ENCODE measurements at regions not wholly inside any gene's neighbourhood (a gene's known extent, or its start where the extent isn't known, plus 50 kb on each side); places are given as distances from the start of the nearest gene placed in this dataset.

DNA sequence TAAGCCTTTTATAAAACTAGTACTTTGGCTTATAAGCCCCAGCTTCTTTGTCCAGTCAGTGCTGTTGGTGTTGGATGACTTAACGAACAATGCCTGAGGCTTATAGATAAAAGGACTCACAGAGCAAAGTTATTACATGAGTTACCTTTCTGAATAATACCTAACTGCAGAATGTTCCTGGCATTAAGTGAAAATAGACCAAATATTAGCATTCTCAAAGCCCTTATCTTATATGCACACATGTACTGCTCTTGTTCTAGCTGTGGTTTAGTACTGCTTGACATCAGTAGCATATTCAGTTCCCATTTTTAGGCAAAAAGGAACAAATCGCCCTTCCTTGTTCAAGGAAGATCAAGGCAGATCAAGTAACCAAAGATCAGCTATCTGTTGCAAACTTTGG lies 131.6 kb downstream of the ZNF330 start:
- H3K9me3 ChIP-seq (ENCODE audit: insufficient read depth in 2 of 2, low read depth in 1 of 2, low read length in 1 of 2), result no peaks in the 10 kb centered on the region
- H2AFZ ChIP-seq (ENCODE audit: low read length), result no peak overlapping the region
- H3K23ac ChIP-seq (ENCODE audit: insufficient read length), result no peak overlapping the region
- no peak overlapping the region for H2BK5ac ChIP-seq (ENCODE audit: low read depth, low read length)
- no peaks in the 10 kb centered on the region for H3K36me3 ChIP-seq (ENCODE audit: control insufficient read depth in 2 of 4, insufficient read depth in 4 of 4, low read length in 3 of 4)
- CTCF ChIA-PET (ENCODE audit: partially characterized antibody), result interaction anchor here (0.9 kb wide), 1 partner anchor 359 kb away, joined by 3 read pairs; no protein-coding TSS in a partner anchor
- no peak for FAIRE-seq
- H2BK12ac ChIP-seq (ENCODE audit: low read depth, low read length), result no peak overlapping the region
- POLR2A ChIA-PET (ENCODE audit: partially characterized antibody), result no interaction called here
- no peak overlapping the region for H2AK5ac ChIP-seq (ENCODE audit: low read depth, low read length)
- H3K4ac ChIP-seq (replicated peaks; ENCODE audit: insufficient read length, low read depth, low read length), result no peak overlapping the region
- no peak overlapping the region for H2BK20ac ChIP-seq (ENCODE audit: low read length)
- H2BK15ac ChIP-seq (ENCODE audit: low read length), result no peak overlapping the region
- no peak overlapping the region for H3K4me3 ChIP-seq (ENCODE audit: extremely low read depth in 1 of 4, insufficient read depth in 2 of 4, low read depth in 3 of 4, low read length in 4 of 4)
- H3K4me1 ChIP-seq (replicated peaks in 1 of 4; ENCODE audit: control insufficient read depth in 3 of 4, insufficient read depth in 4 of 4, low read length in 3 of 4), result peaks cover 0 to 3% (median 0%) of the 10 kb centered on the region in 4 experiments; a peak in 1 of 7 replicates
- no peak overlapping the region for H3K18ac ChIP-seq (ENCODE audit: extremely low read depth, low read length)
- H3K9ac ChIP-seq (replicated peaks in 1 of 4; ENCODE audit: extremely low read depth in 1 of 4, low read depth in 3 of 4, low read length in 3 of 4), result no peak overlapping the region
- no peak overlapping the region for H4K91ac ChIP-seq (replicated peaks; ENCODE audit: insufficient read length, low read length)
- H3K14ac ChIP-seq (ENCODE audit: insufficient read length), result no peak overlapping the region
- H4K5ac ChIP-seq (ENCODE audit: insufficient read length, low read depth, low read length), result no peak overlapping the region
- no peaks in the 10 kb centered on the region for H3K79me1 ChIP-seq (ENCODE audit: low read depth, low read length)
- no peak overlapping the region for H3K56ac ChIP-seq (replicated peaks; ENCODE audit: insufficient read length, low read depth, low read length)
- no peak overlapping the region for H2BK120ac ChIP-seq (replicated peaks; ENCODE audit: low read depth, low read length)
- 83% methylated on average over 2 of the region's 2 CpGs; no CpG with 5 or more reads in 1 of the 2 experiments for WGBS, 2 experiments (ENCODE audit: extremely low coverage in 1 of 2, insufficient coverage in 1 of 2, insufficient read length in 1 of 2, insufficient replicate concordance in 2 of 2, low coverage in 1 of 2, low lambda C conversion rate in 2 of 2, missing lambda C conversion rate in 1 of 2)
- H4K8ac ChIP-seq (ENCODE audit: extremely low read depth, insufficient read depth, low read length), result no peak overlapping the region
- no peaks in the 10 kb centered on the region for H3K27me3 ChIP-seq (replicated peaks in 1 of 4; ENCODE audit: control insufficient read depth in 3 of 4, extremely low read depth in 1 of 4, insufficient read depth in 3 of 4, low read length in 3 of 4)
- no peaks in the 10 kb centered on the region for H4K20me1 ChIP-seq (replicated peaks in 1 of 2; ENCODE audit: control insufficient read depth in 1 of 2, insufficient read depth in 2 of 2, low read length in 2 of 2)
- no peaks in the 10 kb centered on the region for H3K79me2 ChIP-seq (ENCODE audit: control insufficient read depth in 1 of 2, insufficient read depth in 2 of 2, low read length in 2 of 2)
- no peak overlapping the region for H3K4me2 ChIP-seq (ENCODE audit: insufficient read depth in 1 of 2, low read depth in 2 of 2, low read length in 2 of 2)
- no peak overlapping the region for H3K27ac ChIP-seq (ENCODE audit: low read depth, low read length)
- DNase-seq (ENCODE audit: low read depth in 1 of 2, low spot score in 2 of 2), result no peak
- H3K23me2 ChIP-seq (ENCODE audit: low read depth, low read length), result no peaks in the 10 kb centered on the region
- TF ChIP-seq, protein P1, sequence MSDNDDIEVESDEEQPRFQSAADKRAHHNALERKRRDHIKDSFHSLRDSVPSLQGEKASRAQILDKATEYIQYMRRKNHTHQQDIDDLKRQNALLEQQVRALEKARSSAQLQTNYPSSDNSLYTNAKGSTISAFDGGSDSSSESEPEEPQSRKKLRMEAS (IDR thresholded peaks at IDR 0.05), result no peak
- no peak for TF ChIP-seq HDAC6 (IDR thresholded peaks at IDR 0.05; ENCODE audit: low read depth, low read length)
- no peak for TF ChIP-seq PHF8 (conservative IDR thresholded peaks at IDR 0.05; ENCODE audit: low read depth, low read length)
- TF ChIP-seq RNF2 (IDR thresholded peaks at IDR 0.05; ENCODE audit: borderline replicate concordance, low read depth, low read length, missing control alignments, poor library complexity, severe bottlenecking), result no peak
- no peak for TF ChIP-seq GABPA (IDR thresholded peaks at IDR 0.05; ENCODE audit: borderline replicate concordance, insufficient read depth, low read length)
- no peak for TF ChIP-seq SIX5 (IDR thresholded peaks at IDR 0.05; ENCODE audit: low read depth, low read length)
- no peak for TF ChIP-seq CBX5 (IDR thresholded peaks at IDR 0.05; ENCODE audit: low read depth, low read length)
- TF ChIP-seq TEAD4 (IDR thresholded peaks at IDR 0.05; ENCODE audit: low read depth, low read length), result no peak
- TF ChIP-seq BCL11A (IDR thresholded peaks at IDR 0.05; ENCODE audit: low read depth in 2 of 2, low read length in 2 of 2), result no peak
- TF ChIP-seq, protein P2, sequence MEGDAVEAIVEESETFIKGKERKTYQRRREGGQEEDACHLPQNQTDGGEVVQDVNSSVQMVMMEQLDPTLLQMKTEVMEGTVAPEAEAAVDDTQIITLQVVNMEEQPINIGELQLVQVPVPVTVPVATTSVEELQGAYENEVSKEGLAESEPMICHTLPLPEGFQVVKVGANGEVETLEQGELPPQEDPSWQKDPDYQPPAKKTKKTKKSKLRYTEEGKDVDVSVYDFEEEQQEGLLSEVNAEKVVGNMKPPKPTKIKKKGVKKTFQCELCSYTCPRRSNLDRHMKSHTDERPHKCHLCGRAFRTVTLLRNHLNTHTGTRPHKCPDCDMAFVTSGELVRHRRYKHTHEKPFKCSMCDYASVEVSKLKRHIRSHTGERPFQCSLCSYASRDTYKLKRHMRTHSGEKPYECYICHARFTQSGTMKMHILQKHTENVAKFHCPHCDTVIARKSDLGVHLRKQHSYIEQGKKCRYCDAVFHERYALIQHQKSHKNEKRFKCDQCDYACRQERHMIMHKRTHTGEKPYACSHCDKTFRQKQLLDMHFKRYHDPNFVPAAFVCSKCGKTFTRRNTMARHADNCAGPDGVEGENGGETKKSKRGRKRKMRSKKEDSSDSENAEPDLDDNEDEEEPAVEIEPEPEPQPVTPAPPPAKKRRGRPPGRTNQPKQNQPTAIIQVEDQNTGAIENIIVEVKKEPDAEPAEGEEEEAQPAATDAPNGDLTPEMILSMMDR (IDR thresholded peaks at IDR 0.05; ENCODE audit: control extremely low read depth in 1 of 3, insufficient read depth in 1 of 3, low read depth in 1 of 3, low read length in 3 of 3), result no peak
- no peak for TF ChIP-seq SP2 (IDR thresholded peaks at IDR 0.05; ENCODE audit: low read length)
- TF ChIP-seq MAFK (IDR thresholded peaks at IDR 0.05; ENCODE audit: low read depth, low read length), result no peak

Data from H1 (cell line).